ENCODE measurements at regions not wholly inside any gene's neighbourhood (a gene's known extent, or its start where the extent isn't known, plus 50 kb on each side); places are given as distances from the start of the nearest gene placed in this dataset.

- POLR2A ChIA-PET: no interaction called here
- Mint-ChIP-seq H3K36me3 (no peaks in the 10 kb centered on the region), H3K4me3 (no peak overlapping the region), H3K27me3 (no peaks in the 10 kb centered on the region), H3K4me1 (no peaks in the 10 kb centered on the region), H3K9me3 (no peaks in the 10 kb centered on the region), H3K27ac (no peak overlapping the region)
- ATAC-seq (ENCODE audit: low read depth) (no peak), DNase-seq (no peak)
Measured at GRCh38 chr6:141641951-141642350, 490.8 kb upstream of the GJE1 start.

- DNase-seq (no peak), ATAC-seq (ENCODE audit: low read depth) (no peak)
- Mint-ChIP-seq H3K9me3 (no peaks in the 10 kb centered on the region), H3K27ac (no peak overlapping the region), H3K27me3 (no peaks in the 10 kb centered on the region), H3K4me1 (no peaks in the 10 kb centered on the region), H3K36me3 (no peaks in the 10 kb centered on the region), H3K4me3 (no peak overlapping the region)
- POLR2A ChIA-PET: no interaction called here
Measured at GRCh38 chr6:141641406-141641805, 491.3 kb upstream of the GJE1 start.

GRCh38 chr6:141635621-141636020 lies 497.1 kb upstream of the GJE1 start:
- no peak for ATAC-seq (ENCODE audit: low read depth)
- DNase-seq: no peak
- POLR2A ChIA-PET: no interaction called here

GRCh38 chr6:141634269-141634668 lies 498.5 kb upstream of the GJE1 start:
- POLR2A ChIA-PET: no interaction called here
- DNase-seq (no peak), ATAC-seq (ENCODE audit: low read depth) (no peak)
- no peak overlapping the region for H3K27ac Mint-ChIP-seq
- no peaks in the 10 kb centered on the region for H3K36me3 Mint-ChIP-seq
- no peaks in the 10 kb centered on the region for H3K4me1 Mint-ChIP-seq
- no peak overlapping the region for H3K4me3 Mint-ChIP-seq
- H3K27me3 Mint-ChIP-seq: peaks cover 8% of the 10 kb centered on the region
- no peaks in the 10 kb centered on the region for H3K9me3 Mint-ChIP-seq

More at GRCh38 chr6:141635621-141636020, 497.1 kb upstream of the GJE1 start:
- Mint-ChIP-seq H3K4me3 (no peak overlapping the region), H3K4me1 (no peaks in the 10 kb centered on the region), H3K36me3 (no peaks in the 10 kb centered on the region), H3K27me3 (peaks cover 8% of the 10 kb centered on the region), H3K9me3 (no peaks in the 10 kb centered on the region), H3K27ac (no peak overlapping the region)

- POLR2A ChIA-PET: no interaction called here
- no peak overlapping the region for H3K27ac Mint-ChIP-seq
- peaks cover 2% of the 10 kb centered on the region for H3K27me3 Mint-ChIP-seq
- H3K4me1 Mint-ChIP-seq: no peaks in the 10 kb centered on the region
- no peak for ATAC-seq (ENCODE audit: low read depth)
- peaks cover 4% of the 10 kb centered on the region for H3K9me3 Mint-ChIP-seq
- H3K36me3 Mint-ChIP-seq: no peaks in the 10 kb centered on the region
- H3K4me3 Mint-ChIP-seq: no peak overlapping the region
- DNase-seq: no peak
Measured at GRCh38 chr6:141624301-141624700, 508.4 kb upstream of the GJE1 start.

- no peak overlapping the region for H3K4me3 Mint-ChIP-seq
Measured at GRCh38 chr6:141618180-141618581, 514.5 kb upstream of the GJE1 start.

GRCh38 chr6:141610741-141611140 lies 522.0 kb upstream of the GJE1 start:
- ATAC-seq (ENCODE audit: low read depth): no peak
- no peak for DNase-seq
- Mint-ChIP-seq H3K9me3 (peaks cover 3% of the 10 kb centered on the region), H3K36me3 (no peaks in the 10 kb centered on the region), H3K27me3 (no peaks in the 10 kb centered on the region), H3K27ac (no peak overlapping the region), H3K4me3 (no peak overlapping the region), H3K4me1 (no peaks in the 10 kb centered on the region)
- POLR2A ChIA-PET: no interaction called here

More at GRCh38 chr6:141618180-141618581, 514.5 kb upstream of the GJE1 start:
- POLR2A ChIA-PET: no interaction called here
- H3K4me1 Mint-ChIP-seq: no peaks in the 10 kb centered on the region
- no peaks in the 10 kb centered on the region for H3K27me3 Mint-ChIP-seq
- ATAC-seq (ENCODE audit: low read depth): no peak
- H3K9me3 Mint-ChIP-seq: peaks cover 1% of the 10 kb centered on the region
- H3K36me3 Mint-ChIP-seq: no peaks in the 10 kb centered on the region
- no peak for DNase-seq
- no peak overlapping the region for H3K27ac Mint-ChIP-seq

GRCh38 chr6:141607956-141608355 lies 524.8 kb upstream of the GJE1 start:
- no peak for ATAC-seq (ENCODE audit: low read depth)

GRCh38 chr6:141598487-141598886 lies 534.2 kb upstream of the GJE1 start:
- Mint-ChIP-seq H3K4me3 (no peak overlapping the region), H3K27ac (no peak overlapping the region), H3K36me3 (no peaks in the 10 kb centered on the region), H3K4me1 (no peaks in the 10 kb centered on the region), H3K9me3 (no peaks in the 10 kb centered on the region), H3K27me3 (peaks cover 2% of the 10 kb centered on the region)
- no peak for DNase-seq
- POLR2A ChIA-PET: no interaction called here
- ATAC-seq (ENCODE audit: low read depth): no peak

More at GRCh38 chr6:141607956-141608355, 524.8 kb upstream of the GJE1 start:
- Mint-ChIP-seq H3K27me3 (no peaks in the 10 kb centered on the region), H3K9me3 (peaks cover 4% of the 10 kb centered on the region), H3K36me3 (no peaks in the 10 kb centered on the region), H3K4me3 (no peak overlapping the region), H3K4me1 (no peaks in the 10 kb centered on the region), H3K27ac (no peak overlapping the region)
- POLR2A ChIA-PET: no interaction called here
- DNase-seq: no peak

- no peaks in the 10 kb centered on the region for H3K36me3 Mint-ChIP-seq
- no peaks in the 10 kb centered on the region for H3K27me3 Mint-ChIP-seq
- ATAC-seq (ENCODE audit: low read depth) (no peak), DNase-seq (no peak)
- no peak overlapping the region for H3K27ac Mint-ChIP-seq
- no peaks in the 10 kb centered on the region for H3K4me1 Mint-ChIP-seq
- no peaks in the 10 kb centered on the region for H3K9me3 Mint-ChIP-seq
- no peak overlapping the region for H3K4me3 Mint-ChIP-seq
- POLR2A ChIA-PET: no interaction called here
Measured at GRCh38 chr6:141594874-141595273, 537.9 kb upstream of the GJE1 start.

- Mint-ChIP-seq H3K27ac (no peak overlapping the region), H3K4me1 (no peaks in the 10 kb centered on the region), H3K27me3 (no peaks in the 10 kb centered on the region), H3K36me3 (no peaks in the 10 kb centered on the region), H3K4me3 (no peak overlapping the region), H3K9me3 (no peaks in the 10 kb centered on the region)
- ATAC-seq (ENCODE audit: low read depth): no peak
- no peak for DNase-seq
- POLR2A ChIA-PET: no interaction called here
Measured at GRCh38 chr6:141593311-141593710, 539.4 kb upstream of the GJE1 start.

GRCh38 chr6:141587482-141588266 lies 545.1 kb upstream of the GJE1 start:
- POLR2A ChIA-PET: no interaction called here
- H3K4me1 Mint-ChIP-seq: no peaks in the 10 kb centered on the region
- no peaks in the 10 kb centered on the region for H3K9me3 Mint-ChIP-seq
- H3K4me3 Mint-ChIP-seq: no peak overlapping the region
- no peak for DNase-seq
- no peaks in the 10 kb centered on the region for H3K36me3 Mint-ChIP-seq
- ATAC-seq (ENCODE audit: low read depth): no peak
- H3K27me3 Mint-ChIP-seq: peaks cover 4% of the 10 kb centered on the region
- no peak overlapping the region for H3K27ac Mint-ChIP-seq

- Mint-ChIP-seq H3K27ac (no peak overlapping the region), H3K36me3 (no peaks in the 10 kb centered on the region), H3K27me3 (peaks cover 6% of the 10 kb centered on the region), H3K4me3 (no peak overlapping the region), H3K4me1 (no peaks in the 10 kb centered on the region), H3K9me3 (no peaks in the 10 kb centered on the region)
- DNase-seq: no peak
- POLR2A ChIA-PET: no interaction called here
- ATAC-seq (ENCODE audit: low read depth): no peak
Measured at GRCh38 chr6:141580988-141581552, 551.7 kb upstream of the GJE1 start.

- H3K4me1 Mint-ChIP-seq: no peaks in the 10 kb centered on the region
Measured at GRCh38 chr6:141580131-141580530, 552.6 kb upstream of the GJE1 start.

More at GRCh38 chr6:141580131-141580530, 552.6 kb upstream of the GJE1 start:
- no peak overlapping the region for H3K4me3 Mint-ChIP-seq
- ATAC-seq (ENCODE audit: low read depth): no peak
- no peak for DNase-seq
- no peaks in the 10 kb centered on the region for H3K36me3 Mint-ChIP-seq
- no peaks in the 10 kb centered on the region for H3K9me3 Mint-ChIP-seq
- no peak overlapping the region for H3K27ac Mint-ChIP-seq
- peaks cover 6% of the 10 kb centered on the region for H3K27me3 Mint-ChIP-seq
- POLR2A ChIA-PET: no interaction called here

Data from activated naive CD8-positive, alpha-beta T cell treated with anti-CD3 and anti-CD28 coated beads, Interleukin-2, amount 10 ng/mL, durations not matched to agents 7 days and 5 days (primary cell).